GM12874 (cell line): ENCODE measurements at regions not wholly inside any gene's neighbourhood (a gene's known extent, or its start where the extent isn't known, plus 50 kb on each side); places are given as distances from the start of the nearest gene placed in this dataset.

ENCODE experiments used
- CTCF ChIP-seq: IDR thresholded peaks from 2 replicates; pipeline ENCODE4 v1.5.1; 2011; ENCODE audit warnings: low read depth, mild to moderate bottlenecking, control low read depth, low read length, moderate library complexity; ENCODE audit not compliant: insufficient read depth

- TF ChIP-seq CTCF = no peak
Observed at GRCh38 chr4:169818063-169818679, 60.4 kb upstream of the HPF1 start.

- TF ChIP-seq CTCF = no peak
Observed at GRCh38 chr4:169815606-169816005, 57.9 kb upstream of the HPF1 start.

- TF ChIP-seq CTCF = no peak
Observed at GRCh38 chr4:169811476-169811875, 53.7 kb upstream of the HPF1 start.

GRCh38 chr4:169810325-169811323 lies 52.9 kb upstream of the HPF1 start:
- TF ChIP-seq CTCF = peak; percentile 52

GRCh38 chr4:169807934-169808509 lies 50.3 kb upstream of the HPF1 start:
- TF ChIP-seq CTCF = no peak
